PFSK-1 (cell line): ENCODE measurements at regions not wholly inside any gene's neighbourhood (a gene's known extent, or its start where the extent isn't known, plus 50 kb on each side); places are given as distances from the start of the nearest gene placed in this dataset.

ENCODE experiments used
- FOXP2 ChIP-seq: optimal IDR thresholded peaks from 2 replicates; pipeline ENCODE3; 2011; ENCODE audit warnings: borderline replicate concordance, control low read depth, inconsistent platforms; ENCODE audit not compliant: insufficient read depth; ENCODE audit errors: extremely low read length, extremely low read depth
- POLR2AphosphoS5 ChIP-seq: IDR thresholded peaks from 2 replicates; pipeline ENCODE4 v1.6.1; 2012; ENCODE audit warnings: low read depth, mild to moderate bottlenecking, control low read depth, low read length, moderate library complexity
- REST ChIP-seq, 2 experiments: IDR thresholded peaks; 2 replicates each; pipeline versions ENCODE4 v1.6.1 to v1.8.0; 2011 to 2012; ENCODE audit warnings: low read depth in 2 of 2, low read length in 2 of 2, control low read depth in 1 of 2, inconsistent platforms in 1 of 2, mild to moderate bottlenecking in 1 of 2, moderate library complexity in 1 of 2; ENCODE audit not compliant: insufficient read depth in 1 of 2
- SIN3A ChIP-seq: IDR thresholded peaks from 2 replicates; pipeline ENCODE4 v1.6.1; 2012; ENCODE audit warnings: mild to moderate bottlenecking, low read length, moderate library complexity, borderline replicate concordance; ENCODE audit not compliant: insufficient read depth
- TAF1 ChIP-seq: IDR thresholded peaks from 2 replicates; pipeline ENCODE4 v1.6.1; 2012; ENCODE audit warnings: low read length, control low read depth, borderline replicate concordance; ENCODE audit not compliant: insufficient read depth

DNA sequence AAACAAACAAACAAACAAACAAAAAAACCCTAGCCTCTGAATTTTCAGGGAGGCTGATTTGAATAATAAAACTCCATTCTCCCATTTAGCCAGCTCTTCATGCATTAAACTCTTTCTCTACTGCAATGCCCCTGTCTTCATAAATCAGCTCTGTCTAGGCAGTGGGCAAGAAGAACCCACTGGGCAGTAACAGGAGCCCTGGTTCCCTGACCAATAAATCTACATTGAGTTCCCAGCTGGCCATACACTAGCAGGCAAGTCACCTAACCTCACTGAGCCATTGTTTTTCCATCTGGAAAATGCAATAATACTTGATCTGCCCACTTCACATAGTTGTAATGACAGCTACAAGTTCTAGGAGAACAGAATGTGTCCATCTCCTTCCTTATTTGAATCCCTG lies 57.6 kb upstream of the YPEL5 start:
- TF ChIP-seq TAF1, result no peak
- TF ChIP-seq REST (IDR thresholded peaks at IDR 0.05; ENCODE audit: insufficient read depth in 1 of 2, low read depth in 2 of 2, low read length in 2 of 2), result no peak
- TF ChIP-seq FOXP2, result no peak
- no peak for TF ChIP-seq SIN3A
- TF ChIP-seq POLR2AphosphoS5, result no peak

- no peak for TF ChIP-seq POLR2AphosphoS5
These were observed 51.4 kb upstream of the YPEL5 start for GRCh38 chr2:30095402-30095801.

GRCh38 chr2:30096451-30096850 lies 50.4 kb upstream of the YPEL5 start:
- TF ChIP-seq SIN3A (no peak), POLR2AphosphoS5 (no peak), FOXP2 (no peak), REST (IDR thresholded peaks at IDR 0.05; ENCODE audit: insufficient read depth in 1 of 2, low read depth in 2 of 2, low read length in 2 of 2) (no peak), TAF1 (no peak)
